OCI-LY3 (cell line): ENCODE measurements at regions not wholly inside any gene's neighbourhood (a gene's known extent, or its start where the extent isn't known, plus 50 kb on each side); places are given as distances from the start of the nearest gene placed in this dataset.

Source experiments
- H2AFZ ChIP-seq: fragments of 200-600, 300-600 bp; shearing (Covaris generic); 2 replicates; pipeline ENCODE4 v1.6.0; 2014; ENCODE audit warnings: antibody characterized with exemption, low read depth, low read length
- H3K27ac ChIP-seq: fragments of 200-600, 300-600 bp; sonication (generic); 2 replicates; pipeline ENCODE4 v1.5.1; 2014; ENCODE audit warnings: mild to moderate bottlenecking, low read length, moderate library complexity, mixed read lengths
- H3K27me3 ChIP-seq: fragments of 200-600, 300-600 bp; sonication (generic); 2 replicates; pipeline ENCODE4 v1.6.1; 2014; ENCODE audit warnings: low read depth, low read length, mixed read lengths
- H3K36me3 ChIP-seq: fragments of 200-600, 300-600 bp; sonication (generic); replicated peaks from 2 replicates; pipeline ENCODE3; 2014; ENCODE audit warnings: low read depth, low read length, mixed read lengths
- H3K4me1 ChIP-seq: fragments of 300-600, 200-600 bp; sonication (generic); 2 replicates; pipeline ENCODE4 v1.6.1; 2014; ENCODE audit warnings: low read length, mixed read lengths
- H3K4me2 ChIP-seq: fragments of 200-600, 300-600 bp; sonication (generic); 2 replicates; pipeline ENCODE4 v1.6.1; 2014; ENCODE audit warnings: low read length, mixed read lengths
- H3K4me3 ChIP-seq: fragments of 300-600, 200-600 bp; sonication (generic); 2 replicates; pipeline ENCODE4 v1.5.1; 2014; ENCODE audit warnings: antibody characterized with exemption, mild to moderate bottlenecking, low read length, moderate library complexity
- H3K79me2 ChIP-seq: fragments of 300-600, 200-600 bp; shearing (Covaris generic); 2 replicates; pipeline ENCODE4 v1.6.1; 2014; ENCODE audit warnings: mild to moderate bottlenecking, low read length, mixed read lengths
- H3K9ac ChIP-seq: fragments of 300-600, 200-600 bp; shearing (Covaris generic); 2 replicates; pipeline ENCODE4 v1.6.0; 2014; ENCODE audit warnings: mild to moderate bottlenecking, low read length, moderate library complexity
- H3K9me3 ChIP-seq: fragments of 200-600, 300-600 bp; shearing (Covaris generic); 2 replicates; pipeline ENCODE4 v1.6.1; 2014; ENCODE audit warnings: low read length, mixed read lengths; ENCODE audit not compliant: insufficient read depth
- H4K20me1 ChIP-seq: fragments of 200-600, 300-600 bp; sonication (generic); 2 replicates; pipeline ENCODE4 v1.6.1; 2016; ENCODE audit warnings: low read length, mixed read lengths; ENCODE audit not compliant: insufficient read depth
- CTCF ChIP-seq: fragments of 200-600, 300-600 bp; sonication (generic); IDR thresholded peaks from 2 replicates; pipeline ENCODE4 v1.5.1; 2014; ENCODE audit warnings: antibody characterized with exemption, low read length, low read depth
- EZH2phosphoT487 ChIP-seq: fragments of 200-600 bp; shearing (Covaris generic); IDR thresholded peaks from 2 replicates; pipeline ENCODE4 v1.6.1; 2018; ENCODE audit warnings: antibody characterized with exemption, mixed run types, low read depth

DNA sequence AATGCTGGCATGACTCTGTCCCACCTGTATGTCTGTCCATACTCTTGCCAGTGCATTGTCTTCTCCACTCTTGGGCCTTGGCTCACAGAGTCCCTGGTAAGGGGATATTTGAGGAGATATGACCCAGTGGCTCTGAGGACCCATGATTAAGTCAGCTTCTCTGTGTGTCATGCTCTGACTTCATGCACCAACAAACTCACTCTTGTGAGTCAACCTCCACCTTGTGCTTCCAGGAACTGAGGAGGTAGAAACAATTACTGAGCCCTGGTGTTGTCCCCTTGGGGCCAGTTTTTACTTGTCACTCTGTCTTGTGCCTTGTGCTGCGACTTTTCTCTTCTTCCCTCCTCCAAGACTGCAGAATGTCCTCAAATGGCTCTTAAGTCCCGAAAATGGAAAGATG lies 127.1 kb downstream of the ABHD5 start:
- Histone ChIP-seq H3K27me3 (peaks cover 15% of the 10 kb centered on the region), H3K9me3 (no peaks in the 10 kb centered on the region), H3K79me2 (no peaks in the 10 kb centered on the region), H4K20me1 (no peaks in the 10 kb centered on the region), H3K27ac (no peak overlapping the region), H3K4me1 (no peaks in the 10 kb centered on the region), H3K36me3 (no peaks in the 10 kb centered on the region), H3K9ac (no peak overlapping the region), H2AFZ (no peak overlapping the region), H3K4me3 (no peak overlapping the region), H3K4me2 (no peak overlapping the region)
- TF ChIP-seq CTCF (no peak), EZH2phosphoT487 (no peak)

GRCh38 chr3:43818229-43818628 lies 127.5 kb downstream of the ABHD5 start:
- no peak overlapping the region for H3K4me3 ChIP-seq
- no peaks in the 10 kb centered on the region for H3K4me1 ChIP-seq
- TF ChIP-seq CTCF (no peak), EZH2phosphoT487 (no peak)
- H2AFZ ChIP-seq = no peak overlapping the region
- H3K79me2 ChIP-seq = no peaks in the 10 kb centered on the region
- H3K4me2 ChIP-seq = no peak overlapping the region
- H3K27ac ChIP-seq = no peak overlapping the region
- H3K27me3 ChIP-seq = peaks cover 15% of the 10 kb centered on the region
- H3K9me3 ChIP-seq = no peaks in the 10 kb centered on the region
- H3K36me3 ChIP-seq = no peaks in the 10 kb centered on the region
- H4K20me1 ChIP-seq = no peaks in the 10 kb centered on the region
- H3K9ac ChIP-seq = no peak overlapping the region

GRCh38 chr3:43838009-43838758 lies 147.4 kb downstream of the ABHD5 start:
- no peak overlapping the region for H2AFZ ChIP-seq
- no peaks in the 10 kb centered on the region for H3K36me3 ChIP-seq
- H3K4me2 ChIP-seq = no peak overlapping the region
- no peak overlapping the region for H3K4me3 ChIP-seq
- H4K20me1 ChIP-seq = no peaks in the 10 kb centered on the region
- peaks cover 13% of the 10 kb centered on the region; the same call in 1 of the 2 replicates for H3K9me3 ChIP-seq
- no peak overlapping the region for H3K9ac ChIP-seq
- no peaks in the 10 kb centered on the region for H3K79me2 ChIP-seq
- H3K27me3 ChIP-seq = no peaks in the 10 kb centered on the region
- no peak overlapping the region for H3K27ac ChIP-seq
- peaks cover 7% of the 10 kb centered on the region; the same call in 1 of the 2 replicates for H3K4me1 ChIP-seq
- TF ChIP-seq CTCF (no peak), EZH2phosphoT487 (no peak)

- no peaks in the 10 kb centered on the region for H3K36me3 ChIP-seq
- H3K4me2 ChIP-seq = no peak overlapping the region
- no peaks in the 10 kb centered on the region for H3K79me2 ChIP-seq
- peaks cover 7% of the 10 kb centered on the region; the same call in 1 of the 2 replicates for H3K4me1 ChIP-seq
- H3K9me3 ChIP-seq = peaks cover 13% of the 10 kb centered on the region; the same call in 1 of the 2 replicates
- no peak overlapping the region for H3K4me3 ChIP-seq
- TF ChIP-seq CTCF = peak; percentile 60
- TF ChIP-seq EZH2phosphoT487 = no peak
- H3K27me3 ChIP-seq = no peaks in the 10 kb centered on the region
- no peak overlapping the region for H3K9ac ChIP-seq
- no peaks in the 10 kb centered on the region for H4K20me1 ChIP-seq
- H3K27ac ChIP-seq = no peak overlapping the region
- H2AFZ ChIP-seq = no peak overlapping the region
These were observed 148.1 kb downstream of the ABHD5 start for GRCh38 chr3:43838877-43839276.
